ENCODE measurements at regions not wholly inside any gene's neighbourhood (a gene's known extent, or its start where the extent isn't known, plus 50 kb on each side); places are given as distances from the start of the nearest gene placed in this dataset.

DNA sequence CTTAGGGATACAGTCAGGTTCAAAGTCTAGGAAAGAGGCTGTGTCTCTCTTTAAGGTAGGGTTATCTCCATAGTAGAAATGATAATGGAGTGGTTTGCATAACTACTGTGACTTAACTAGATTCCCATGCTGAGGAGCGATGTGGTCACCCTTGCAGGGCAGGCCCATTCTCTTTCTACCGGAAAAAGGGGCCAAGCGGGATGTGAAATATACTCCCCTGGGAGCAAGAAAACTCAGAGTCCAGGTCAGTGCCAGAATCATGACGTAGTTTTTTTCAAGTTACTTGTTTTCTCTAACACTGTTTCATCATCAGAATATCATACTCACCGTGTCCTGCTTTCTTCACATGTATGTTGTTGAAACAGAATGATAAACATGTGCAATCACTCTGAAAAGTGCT lies 649.0 kb upstream of the ANKRD30A start:
- in situ Hi-C loops (cut with MboI) (no loop called here), intact Hi-C loops (cut with micrococcal nuclease; ENCODE audit: unreplicated experiment) (no loop called here)
- Histone ChIP-seq H3K27ac (ENCODE audit: control insufficient read depth, insufficient read depth) (no peak overlapping the region), H3K27me3 (replicated peaks in 1 of 2; ENCODE audit: control insufficient read depth in 2 of 2, insufficient read depth in 2 of 2, low read length in 1 of 2) (no peaks in the 10 kb centered on the region), H4K20me1 (ENCODE audit: control insufficient read depth, insufficient read depth) (no peaks in the 10 kb centered on the region), H3K9me3 (replicated peaks; ENCODE audit: control insufficient read depth, insufficient read depth, low read length) (no peaks in the 10 kb centered on the region; the same call in 2 of the 3 replicates), H2AFZ (ENCODE audit: control insufficient read depth, low read depth, low read length) (no peak overlapping the region), H3K4me2 (ENCODE audit: control insufficient read depth, insufficient read depth) (no peak overlapping the region), H3K4me3 (no peak overlapping the region), H3K9ac (ENCODE audit: control insufficient read depth, insufficient read depth, low read length) (no peak overlapping the region), H3K79me2 (ENCODE audit: control insufficient read depth, insufficient read depth, low read length) (no peaks in the 10 kb centered on the region), H3K36me3 (ENCODE audit: control insufficient read depth in 2 of 2, insufficient read depth in 2 of 2, low read length in 1 of 2) (no peaks in the 10 kb centered on the region), H3K4me1 (ENCODE audit: control insufficient read depth, insufficient read depth, low read length) (no peaks in the 10 kb centered on the region)
- POLR2A ChIA-PET, result no interaction called here
- FAIRE-seq (no peak), DNase-seq (ENCODE audit: low read depth, low spot score) (no peak), ATAC-seq (no peak)
- SMC1A ChIA-PET (ENCODE audit: uncharacterized antibody, unreplicated experiment), result no interaction called here
- CTCF ChIA-PET, result no interaction called here
- WGBS (ENCODE audit: insufficient coverage, insufficient replicate concordance, low lambda C conversion rate, missing lambda C conversion rate), result 34% methylated on average over 5 of the region's 5 CpGs
- BruUV-seq (replicated peaks), result no TSS peak
- no peak for TF ChIP-seq JUND (IDR thresholded peaks at IDR 0.05; ENCODE audit: low read depth, low read length)
- TF ChIP-seq, protein P1, sequence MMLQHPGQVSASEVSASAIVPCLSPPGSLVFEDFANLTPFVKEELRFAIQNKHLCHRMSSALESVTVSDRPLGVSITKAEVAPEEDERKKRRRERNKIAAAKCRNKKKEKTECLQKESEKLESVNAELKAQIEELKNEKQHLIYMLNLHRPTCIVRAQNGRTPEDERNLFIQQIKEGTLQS (IDR thresholded peaks at IDR 0.05; ENCODE audit: borderline replicate concordance, extremely low read depth, low read depth, low read length), result no peak
- no peak for TF ChIP-seq CHD1 (IDR thresholded peaks at IDR 0.05; ENCODE audit: low read depth, low read length)
- no peak for TF ChIP-seq CHD2 (IDR thresholded peaks at IDR 0.05; ENCODE audit: borderline replicate concordance, low read depth, low read length)
- no peak for TF ChIP-seq NBN (IDR thresholded peaks at IDR 0.05)
- no peak for TF ChIP-seq MTA3 (IDR thresholded peaks at IDR 0.05; ENCODE audit: borderline replicate concordance, low read length)
- TF ChIP-seq RELB (IDR thresholded peaks at IDR 0.05; ENCODE audit: low read depth), result no peak
- TF ChIP-seq, protein P2, sequence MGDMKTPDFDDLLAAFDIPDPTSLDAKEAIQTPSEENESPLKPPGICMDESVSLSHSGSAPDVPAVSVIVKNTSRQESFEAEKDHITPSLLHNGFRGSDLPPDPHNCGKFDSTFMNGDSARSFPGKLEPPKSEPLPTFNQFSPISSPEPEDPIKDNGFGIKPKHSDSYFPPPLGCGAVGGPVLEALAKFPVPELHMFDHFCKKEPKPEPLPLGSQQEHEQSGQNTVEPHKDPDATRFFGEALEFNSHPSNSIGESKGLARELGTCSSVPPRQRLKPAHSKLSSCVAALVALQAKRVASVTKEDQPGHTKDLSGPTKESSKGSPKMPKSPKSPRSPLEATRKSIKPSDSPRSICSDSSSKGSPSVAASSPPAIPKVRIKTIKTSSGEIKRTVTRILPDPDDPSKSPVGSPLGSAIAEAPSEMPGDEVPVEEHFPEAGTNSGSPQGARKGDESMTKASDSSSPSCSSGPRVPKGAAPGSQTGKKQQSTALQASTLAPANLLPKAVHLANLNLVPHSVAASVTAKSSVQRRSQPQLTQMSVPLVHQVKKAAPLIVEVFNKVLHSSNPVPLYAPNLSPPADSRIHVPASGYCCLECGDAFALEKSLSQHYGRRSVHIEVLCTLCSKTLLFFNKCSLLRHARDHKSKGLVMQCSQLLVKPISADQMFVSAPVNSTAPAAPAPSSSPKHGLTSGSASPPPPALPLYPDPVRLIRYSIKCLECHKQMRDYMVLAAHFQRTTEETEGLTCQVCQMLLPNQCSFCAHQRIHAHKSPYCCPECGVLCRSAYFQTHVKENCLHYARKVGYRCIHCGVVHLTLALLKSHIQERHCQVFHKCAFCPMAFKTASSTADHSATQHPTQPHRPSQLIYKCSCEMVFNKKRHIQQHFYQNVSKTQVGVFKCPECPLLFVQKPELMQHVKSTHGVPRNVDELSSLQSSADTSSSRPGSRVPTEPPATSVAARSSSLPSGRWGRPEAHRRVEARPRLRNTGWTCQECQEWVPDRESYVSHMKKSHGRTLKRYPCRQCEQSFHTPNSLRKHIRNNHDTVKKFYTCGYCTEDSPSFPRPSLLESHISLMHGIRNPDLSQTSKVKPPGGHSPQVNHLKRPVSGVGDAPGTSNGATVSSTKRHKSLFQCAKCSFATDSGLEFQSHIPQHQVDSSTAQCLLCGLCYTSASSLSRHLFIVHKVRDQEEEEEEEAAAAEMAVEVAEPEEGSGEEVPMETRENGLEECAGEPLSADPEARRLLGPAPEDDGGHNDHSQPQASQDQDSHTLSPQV (IDR thresholded peaks at IDR 0.05), result no peak
- no peak for TF ChIP-seq CBX5 (IDR thresholded peaks at IDR 0.05; ENCODE audit: low read depth)
- no peak for TF ChIP-seq RFX5 (IDR thresholded peaks at IDR 0.05; ENCODE audit: low read depth, low read length)
- TF ChIP-seq JUNB (IDR thresholded peaks at IDR 0.05), result no peak
- no peak for TF ChIP-seq SIX5 (IDR thresholded peaks at IDR 0.05; ENCODE audit: low read depth, low read length, severe bottlenecking)
- no peak for TF ChIP-seq EP300 (IDR thresholded peaks at IDR 0.05; ENCODE audit: borderline replicate concordance in 1 of 2, control insufficient read depth in 1 of 2, low read depth in 2 of 2, low read length in 2 of 2)
- no peak for TF ChIP-seq ASH2L (IDR thresholded peaks at IDR 0.05; ENCODE audit: borderline replicate concordance, low read depth)
- RAD21 ChIA-PET (ENCODE audit: unreplicated experiment), result no interaction called here
